Stomach (tissue), 8 donors: ENCODE measurements at regions not wholly inside any gene's neighbourhood (a gene's known extent, or its start where the extent isn't known, plus 50 kb on each side); places are given as distances from the start of the nearest gene placed in this dataset.

ENCODE experiments used
- DNase-seq, 2 donors: peaks; one replicate each; pipeline versions ENCODE4 v3.0.0 to v3.0.0-alpha.2; 2013 to 2019
- H3K27ac ChIP-seq, 5 donors: fragments of 200-600 bp in 4 of 5; sonication (generic) in 4 of 5; one replicate each; pipeline ENCODE4 v1.5.1; 2013 to 2019; ENCODE audit warnings: mild to moderate bottlenecking in 1 of 5, moderate library complexity in 1 of 5
- H3K27me3 ChIP-seq, 3 donors: fragments of 200-600 bp; sonication (generic); one replicate each; pipeline ENCODE4 v1.5.1; 2017 to 2019; ENCODE audit warnings: mixed run types in 1 of 3
- H3K36me3 ChIP-seq, 4 donors: fragments of 200-600 bp; sonication (generic); 1 replicate in 3 of 4; 2 replicates in 1 of 4; pipeline ENCODE4 v1.5.1; 2016 to 2019
- H3K4me1 ChIP-seq, 4 donors: fragments of 200-600 bp; sonication (generic); one replicate each; pipeline ENCODE4 v1.5.1; 2016 to 2019
- H3K4me3 ChIP-seq, 4 donors: fragments of 200-600 bp; sonication (generic) in 3 of 4; one replicate each; pipeline ENCODE4 v1.5.1; 2016 to 2019; ENCODE audit warnings: mild to moderate bottlenecking in 1 of 4
- H3K9me3 ChIP-seq, 4 donors: fragments of 200-600 bp; sonication (generic); one replicate each; pipeline ENCODE4 v1.5.1; 2016 to 2019
- CTCF ChIP-seq, 7 experiments: fragments of 450-650 bp in 4 of 7; fragments of 200-600 bp in 3 of 7; sonication (generic) in 3 of 7; IDR thresholded peaks; one replicate each; pipeline ENCODE4 v1.5.1; 2016 to 2019; ENCODE audit warnings: antibody characterized with exemption in 7 of 7, control low read depth in 2 of 7, mild to moderate bottlenecking in 1 of 7
- EP300 ChIP-seq: sonication (generic); formaldehyde crosslinking; IDR thresholded peaks from one replicate; pipeline ENCODE4 v1.6.1; 2017; ENCODE audit warnings: antibody characterized with exemption
- POLR2A ChIP-seq, 4 donors: fragments of 450-650 bp; IDR thresholded peaks; one replicate each; pipeline ENCODE4 v1.6.1; 2016; ENCODE audit warnings: antibody characterized with exemption in 4 of 4, control low read depth in 2 of 4, mild to moderate bottlenecking in 1 of 4, moderate library complexity in 1 of 4
- POLR2AphosphoS5 ChIP-seq, 3 donors: sonication (generic); formaldehyde crosslinking; IDR thresholded peaks; one replicate each; pipeline ENCODE4 v1.6.1; 2016; ENCODE audit warnings: antibody characterized with exemption in 3 of 3
- WGBS, 5 donors: extraction: QIAGEN DNeasy Blood & Tissue Kit in 3 of 5; methylation state at CpG; one replicate each; pipeline versions ENCODE4 v1.1.5 to v1.1.7; 2013 to 2018; 5-methylcytosine and 5-hydroxymethylcytosine counted together
- intact Hi-C: fragments of 100-400 bp; cut with DNase I; formaldehyde crosslinking; loops from one replicate; pipeline ENCODE4 v1.15.1; 2023; ENCODE audit warnings: low total_unique reads
- donor health status: healthy with polysubstance abuse.
- donor health status: Bipolar disorder and iron deficiency.
- donor health status: healthy.

- TF ChIP-seq POLR2A (IDR thresholded peaks at IDR 0.05) (no peak), CTCF (IDR thresholded peaks at IDR 0.05) (no peak), EP300 (no peak), POLR2AphosphoS5 (IDR thresholded peaks at IDR 0.05) (no peak)
- 58 to 82% (median 74%) methylated on average over 4 of the region's 4 CpGs for WGBS, 5 donors
- no peak for DNase-seq
- Histone ChIP-seq H3K27ac (no peak overlapping the region), H3K36me3 (no peaks in the 10 kb centered on the region), H3K9me3 (no peaks in the 10 kb centered on the region), H3K4me1 (no peaks in the 10 kb centered on the region), H3K4me3 (no peak overlapping the region), H3K27me3 (no peaks in the 10 kb centered on the region)
- intact Hi-C loops = no loop called here
Observed at GRCh38 chr14:49315570-49315969, 270.6 kb downstream of the RPS29 start.

GRCh38 chr14:49314737-49315136 lies 271.4 kb downstream of the RPS29 start:
- Histone ChIP-seq H3K9me3 (no peaks in the 10 kb centered on the region), H3K27ac (no peak overlapping the region), H3K36me3 (no peaks in the 10 kb centered on the region), H3K27me3 (no peaks in the 10 kb centered on the region), H3K4me3 (no peak overlapping the region), H3K4me1 (no peaks in the 10 kb centered on the region)
- intact Hi-C loops = no loop called here
- TF ChIP-seq EP300 (no peak), CTCF (IDR thresholded peaks at IDR 0.05) (no peak), POLR2AphosphoS5 (IDR thresholded peaks at IDR 0.05) (no peak), POLR2A (IDR thresholded peaks at IDR 0.05) (no peak)
- WGBS, 5 donors = 67 to 89% (median 79%) methylated on average over 3 of the region's 3 CpGs
- peak in 1 of 2 donors; percentile 52 for DNase-seq

- H3K27me3 ChIP-seq = no peaks in the 10 kb centered on the region
- no peaks in the 10 kb centered on the region for H3K9me3 ChIP-seq
- intact Hi-C loops = no loop called here
- H3K4me3 ChIP-seq = no peak overlapping the region
- no peaks in the 10 kb centered on the region for H3K4me1 ChIP-seq
- H3K27ac ChIP-seq = no peak overlapping the region
- no peak for TF ChIP-seq EP300
- no peaks in the 10 kb centered on the region for H3K36me3 ChIP-seq
- no peak for DNase-seq
Observed at GRCh38 chr14:49313108-49313507, 273.1 kb downstream of the RPS29 start.

GRCh38 chr14:49310298-49310697 lies 275.9 kb downstream of the RPS29 start:
- H3K4me3 ChIP-seq = no peak overlapping the region
- H3K4me1 ChIP-seq = no peaks in the 10 kb centered on the region
- intact Hi-C loops = no loop called here
- no peak for DNase-seq
- TF ChIP-seq POLR2AphosphoS5 (IDR thresholded peaks at IDR 0.05) (no peak), EP300 (no peak), CTCF (IDR thresholded peaks at IDR 0.05) (no peak), POLR2A (IDR thresholded peaks at IDR 0.05) (no peak)
- no peaks in the 10 kb centered on the region for H3K9me3 ChIP-seq
- no peaks in the 10 kb centered on the region for H3K36me3 ChIP-seq
- no peak overlapping the region for H3K27ac ChIP-seq
- no peaks in the 10 kb centered on the region for H3K27me3 ChIP-seq

- no peak overlapping the region for H3K27ac ChIP-seq
- intact Hi-C loops = no loop called here
- DNase-seq = peak in 1 of 2 donors; percentile 34
Observed at GRCh38 chr14:49306152-49306751, 279.9 kb downstream of the RPS29 start.

More at GRCh38 chr14:49306152-49306751, 279.9 kb downstream of the RPS29 start:
- H3K9me3 ChIP-seq = no peaks in the 10 kb centered on the region
- no peak for TF ChIP-seq POLR2A (IDR thresholded peaks at IDR 0.05)
- H3K27me3 ChIP-seq = no peaks in the 10 kb centered on the region
- H3K4me3 ChIP-seq = no peak overlapping the region
- WGBS, 5 donors = 0 to 6% (median 0%) methylated on average over 1 of the region's 1 CpG
- no peaks in the 10 kb centered on the region for H3K4me1 ChIP-seq
- H3K36me3 ChIP-seq = no peaks in the 10 kb centered on the region
